ENCODE measurements at regions not wholly inside any gene's neighbourhood (a gene's known extent, or its start where the extent isn't known, plus 50 kb on each side); places are given as distances from the start of the nearest gene placed in this dataset.
"Not testable (repeated sequence)": the region's sequence is repeated elsewhere in the genome, so short reads cannot be mapped to it uniquely, and the experiment has no call there.

DNA sequence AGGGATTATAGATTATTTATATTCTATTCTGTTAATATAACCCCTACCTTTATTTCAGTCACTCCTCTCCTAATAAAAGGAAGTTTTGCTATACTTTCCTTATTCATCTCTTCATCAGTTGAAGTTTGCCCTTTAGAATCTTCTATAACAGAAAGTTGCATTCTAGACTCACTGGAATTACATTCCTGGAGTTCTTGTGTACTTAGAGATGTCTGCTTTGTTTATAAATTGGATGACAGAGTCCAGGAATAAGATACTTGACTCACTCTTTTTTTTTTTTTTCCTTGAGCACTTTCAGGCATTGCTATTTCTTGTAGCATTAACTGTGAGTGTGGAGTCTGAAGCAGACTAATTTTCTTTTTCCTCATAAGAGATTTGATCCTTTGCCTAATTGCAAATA is 640.8 kb downstream of the XPNPEP1 start:
- no peak for DNase-seq (ENCODE audit: low read depth)

GRCh38 chr10:109281347-109281746 is 642.0 kb downstream of the XPNPEP1 start:
- DNase-seq (ENCODE audit: low read depth): no peak

- no peak for DNase-seq (ENCODE audit: low read depth)
Measured at GRCh38 chr10:109280837-109281236, 642.5 kb downstream of the XPNPEP1 start.

- no peak for DNase-seq (ENCODE audit: low read depth)
Measured at GRCh38 chr10:109277456-109277855, 645.9 kb downstream of the XPNPEP1 start.

DNA sequence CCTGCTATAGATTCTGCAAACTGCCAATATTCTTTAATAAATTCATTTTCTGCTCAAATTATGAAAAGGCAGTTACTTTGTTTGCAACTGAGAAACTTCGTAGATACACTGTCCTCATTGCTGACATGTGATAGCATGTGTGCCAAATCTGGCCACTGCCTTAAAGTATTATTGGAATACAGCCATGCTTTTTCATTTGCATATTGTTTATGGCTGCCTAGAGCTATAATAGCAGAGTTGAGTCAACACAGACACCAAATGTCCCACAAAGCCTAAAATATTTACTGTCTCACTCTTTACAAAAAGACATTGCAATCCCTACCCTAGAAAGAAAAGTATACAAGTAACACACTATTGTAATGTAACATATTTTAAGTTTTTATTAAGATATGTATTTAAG is 647.4 kb downstream of the XPNPEP1 start:
- DNase-seq (ENCODE audit: low read depth): no peak

- no peak for DNase-seq (ENCODE audit: low read depth)
Measured at GRCh38 chr10:109274681-109275080, 648.6 kb downstream of the XPNPEP1 start.

GRCh38 chr10:109270173-109270572 is 653.1 kb downstream of the XPNPEP1 start:
- no peak for DNase-seq (ENCODE audit: low read depth)

DNA sequence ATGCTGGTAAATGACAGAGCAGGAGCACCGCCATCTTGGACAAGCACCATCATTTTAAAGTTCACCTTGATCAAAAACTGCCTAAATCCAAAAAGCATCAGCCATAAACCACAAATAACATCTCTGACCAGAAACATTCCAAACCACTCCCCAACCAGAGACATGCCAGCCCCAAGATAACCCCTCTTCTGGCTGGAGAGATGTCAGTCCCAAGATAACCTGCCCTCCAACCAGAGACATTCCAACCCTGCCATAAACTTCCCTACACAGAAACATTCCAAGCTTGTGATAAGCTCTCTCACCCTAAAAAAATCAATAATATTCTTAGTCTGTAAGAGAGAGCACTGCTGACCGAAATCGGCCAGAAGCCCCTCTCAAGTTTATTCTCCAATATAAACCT is 659.3 kb downstream of the XPNPEP1 start:
- DNase-seq (ENCODE audit: low read depth): no peak

- DNase-seq (ENCODE audit: low read depth): no peak
Measured at GRCh38 chr10:109261231-109261630, 662.1 kb downstream of the XPNPEP1 start.

GRCh38 chr10:109259293-109259692 is 664.0 kb downstream of the XPNPEP1 start:
- DNase-seq (ENCODE audit: low read depth): no peak

GRCh38 chr10:109253306-109253705 is 670.0 kb downstream of the XPNPEP1 start:
- no peak for DNase-seq (ENCODE audit: low read depth)

- no peak for DNase-seq (ENCODE audit: low read depth)
Measured at GRCh38 chr10:109250152-109250551, 673.2 kb downstream of the XPNPEP1 start.

GRCh38 chr10:109247814-109248213 is 675.5 kb downstream of the XPNPEP1 start:
- DNase-seq (ENCODE audit: low read depth): no peak

DNA sequence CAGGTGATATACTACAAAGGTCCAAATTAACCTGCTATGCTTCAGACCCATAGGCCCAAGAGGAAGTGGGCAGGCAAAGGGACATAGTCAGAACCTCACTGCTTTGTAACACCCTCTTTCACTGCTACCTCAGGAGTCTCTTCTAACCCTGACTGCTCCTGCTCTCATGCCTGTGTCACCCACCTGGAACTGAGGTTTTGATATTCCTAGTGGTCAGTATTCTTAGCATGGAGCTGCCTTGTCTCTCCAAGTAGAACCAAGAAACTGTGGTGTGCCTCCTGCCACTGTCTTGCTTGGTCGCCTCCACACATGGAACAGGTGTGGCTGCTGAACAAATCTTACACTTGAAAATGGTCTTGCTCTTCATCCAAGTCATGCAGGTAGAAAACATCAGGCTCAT is 677.5 kb downstream of the XPNPEP1 start:
- DNase-seq (ENCODE audit: low read depth): no peak

DNA sequence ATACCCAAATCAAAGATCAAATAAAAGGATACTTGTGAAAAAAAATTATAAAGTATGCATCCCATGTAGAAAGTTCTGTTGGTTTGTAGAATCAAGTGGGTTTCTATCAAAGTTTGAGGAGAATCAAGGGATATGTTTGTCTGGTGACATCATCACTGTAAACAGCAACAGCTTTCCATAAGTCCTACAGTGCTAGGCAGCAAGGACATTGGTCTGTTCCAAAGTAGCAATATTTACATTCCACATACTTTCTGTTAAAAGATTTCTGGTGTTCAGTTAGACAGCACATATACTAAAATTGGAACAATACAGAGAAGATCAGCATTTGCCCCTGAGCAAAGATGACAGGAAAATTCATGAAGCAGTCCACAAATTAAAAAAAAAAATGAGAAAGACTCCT is 683.9 kb downstream of the XPNPEP1 start:
- DNase-seq (ENCODE audit: low read depth): no peak

DNA sequence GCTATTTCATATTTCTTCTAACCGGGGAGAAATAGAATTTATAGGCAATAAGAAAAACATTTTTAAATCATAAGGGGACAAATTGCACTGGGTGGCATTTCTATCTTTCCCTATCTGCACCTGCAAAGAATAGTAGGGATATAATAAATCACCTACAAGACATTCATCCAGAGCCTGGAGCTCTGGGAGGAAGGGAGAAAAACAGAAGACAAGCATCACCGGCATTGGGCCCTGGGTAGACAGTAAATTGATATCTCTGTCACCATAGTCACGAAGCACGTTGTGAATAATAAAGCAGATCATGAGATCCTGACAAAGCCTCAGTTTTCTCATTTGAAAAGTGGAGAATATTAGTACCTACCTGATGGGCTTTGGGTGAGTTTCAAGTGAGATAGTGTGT is 685.6 kb downstream of the XPNPEP1 start:
- no peak for DNase-seq (ENCODE audit: low read depth)

- no peak for DNase-seq (ENCODE audit: low read depth)
Measured at GRCh38 chr10:109237050-109237449, 686.3 kb downstream of the XPNPEP1 start.

- DNase-seq (ENCODE audit: low read depth): not testable (repeated sequence)
Measured at GRCh38 chr10:109223533-109223932, 699.8 kb downstream of the XPNPEP1 start.

DNA sequence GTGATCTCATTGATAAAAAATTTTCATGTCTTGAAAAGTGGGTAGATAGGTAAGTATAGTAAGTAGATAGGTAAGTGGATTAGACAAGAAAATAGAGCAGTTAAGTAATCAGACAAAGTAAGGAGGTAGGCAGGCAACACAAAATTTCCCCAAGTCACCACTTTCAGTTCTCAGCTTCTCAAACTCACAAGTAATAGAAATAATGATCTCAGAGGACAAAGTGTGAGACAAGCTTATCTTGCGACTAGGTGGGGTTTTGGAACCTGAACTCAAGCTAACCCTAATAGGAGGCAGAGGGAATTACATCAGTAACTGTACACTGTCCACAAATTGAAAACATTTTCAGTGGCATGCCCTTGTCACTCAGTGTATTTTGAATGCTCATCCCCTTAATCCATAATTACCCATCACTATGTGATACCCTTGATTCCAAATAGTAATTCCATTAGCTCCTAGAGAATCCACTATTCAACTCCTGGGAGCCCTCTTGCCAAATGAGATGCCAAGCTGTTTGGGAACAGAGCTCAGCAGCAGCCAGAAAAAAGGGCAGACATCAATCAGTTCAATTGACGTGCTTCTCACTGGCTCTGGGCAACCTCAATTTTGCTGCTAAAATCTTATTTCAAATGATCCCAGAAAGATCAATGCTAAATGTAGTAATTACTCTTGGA is 703.2 kb downstream of the XPNPEP1 start:
- no peak for DNase-seq (ENCODE audit: low read depth)

DNA sequence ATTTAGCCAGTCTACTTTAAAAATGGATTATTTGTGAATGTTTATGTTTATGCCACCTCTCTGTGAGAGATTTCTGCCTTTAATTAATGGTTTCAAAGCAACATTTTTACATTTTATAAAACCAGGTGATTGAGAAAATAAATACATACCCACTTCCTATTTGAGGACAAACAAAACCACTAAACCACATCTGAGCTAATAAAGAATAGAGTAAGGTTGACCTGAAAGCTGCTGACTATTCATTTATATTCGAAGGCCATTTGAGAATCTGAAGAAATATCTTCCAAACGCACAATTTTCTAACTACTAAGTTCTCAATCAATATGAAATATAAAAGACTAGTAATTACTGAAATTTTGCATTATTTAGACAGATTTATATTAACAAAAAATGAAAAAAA is 705.1 kb downstream of the XPNPEP1 start:
- no peak for DNase-seq (ENCODE audit: low read depth)

- no peak for DNase-seq (ENCODE audit: low read depth)
Measured at GRCh38 chr10:109215291-109216075, 707.8 kb downstream of the XPNPEP1 start.

DNA sequence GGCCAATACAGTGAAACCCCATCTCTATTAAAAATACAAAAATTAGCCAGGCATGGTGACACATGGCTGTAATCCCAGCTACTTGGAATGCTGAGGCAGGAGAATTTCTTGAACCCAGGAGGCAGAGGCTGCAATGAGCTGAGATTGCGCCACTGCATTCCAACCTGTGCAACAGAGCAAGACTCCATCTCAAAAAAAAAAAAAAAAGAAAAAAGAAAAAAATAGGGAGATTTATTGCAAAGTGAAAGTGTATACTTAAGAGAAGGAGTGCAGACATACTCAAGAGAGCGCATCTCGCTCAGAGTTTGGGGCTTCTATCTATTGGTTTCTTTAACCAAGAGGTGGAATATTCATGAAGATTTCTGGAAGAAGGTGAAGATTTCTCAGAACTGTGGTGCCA is 708.4 kb downstream of the XPNPEP1 start:
- DNase-seq (ENCODE audit: low read depth): not testable (repeated sequence)

GRCh38 chr10:109207361-109207760 is 716.0 kb downstream of the XPNPEP1 start:
- DNase-seq (ENCODE audit: low read depth): no peak
